HG02678 (cell line): ENCODE measurements at regions not wholly inside any gene's neighbourhood (a gene's known extent, or its start where the extent isn't known, plus 50 kb on each side); places are given as distances from the start of the nearest gene placed in this dataset.
"Not testable (repeated sequence)": the region's sequence is repeated elsewhere in the genome, so short reads cannot be mapped to it uniquely, and the experiment has no call there.

ENCODE experiments used
- ATAC-seq: cut with Tn5 transposase; IDR thresholded peaks from one replicate; pipeline ENCODE4 v1.9.1; 2021; ENCODE audit warnings: mild to moderate bottlenecking, moderate library complexity; ENCODE audit not compliant: unreplicated experiment

DNA sequence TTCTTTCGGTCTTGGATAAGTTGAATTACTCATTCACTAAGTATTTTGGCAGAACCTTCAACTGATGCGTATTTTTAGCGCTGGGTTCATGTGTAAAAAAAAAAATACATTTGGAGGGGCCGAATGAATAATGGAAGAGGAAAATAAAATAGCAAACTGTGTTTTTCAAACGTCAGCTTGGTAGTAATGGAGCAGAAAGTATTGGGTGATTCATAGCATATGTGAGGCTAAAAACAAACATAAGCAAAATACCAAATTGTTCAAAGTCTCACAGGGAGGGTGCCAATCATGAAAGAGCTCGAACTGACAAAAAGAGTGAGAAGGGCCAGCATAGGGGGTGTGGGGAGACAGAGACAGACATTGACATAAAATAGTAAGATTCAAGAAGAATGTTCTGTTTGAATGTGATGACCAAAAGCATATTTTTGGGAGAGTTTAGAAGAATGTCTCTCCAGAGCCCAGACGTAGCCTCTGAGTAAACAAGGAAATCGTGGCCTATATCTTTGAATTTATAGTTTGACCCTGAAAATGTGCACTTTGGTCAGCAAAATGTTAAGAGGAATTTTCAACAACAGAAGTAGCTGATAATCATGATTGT lies 174.9 kb upstream of the HMHB1 start:
- no peak for ATAC-seq

- ATAC-seq: no peak
Measured at GRCh38 chr5:143635888-143636287, 176.1 kb upstream of the HMHB1 start.

DNA sequence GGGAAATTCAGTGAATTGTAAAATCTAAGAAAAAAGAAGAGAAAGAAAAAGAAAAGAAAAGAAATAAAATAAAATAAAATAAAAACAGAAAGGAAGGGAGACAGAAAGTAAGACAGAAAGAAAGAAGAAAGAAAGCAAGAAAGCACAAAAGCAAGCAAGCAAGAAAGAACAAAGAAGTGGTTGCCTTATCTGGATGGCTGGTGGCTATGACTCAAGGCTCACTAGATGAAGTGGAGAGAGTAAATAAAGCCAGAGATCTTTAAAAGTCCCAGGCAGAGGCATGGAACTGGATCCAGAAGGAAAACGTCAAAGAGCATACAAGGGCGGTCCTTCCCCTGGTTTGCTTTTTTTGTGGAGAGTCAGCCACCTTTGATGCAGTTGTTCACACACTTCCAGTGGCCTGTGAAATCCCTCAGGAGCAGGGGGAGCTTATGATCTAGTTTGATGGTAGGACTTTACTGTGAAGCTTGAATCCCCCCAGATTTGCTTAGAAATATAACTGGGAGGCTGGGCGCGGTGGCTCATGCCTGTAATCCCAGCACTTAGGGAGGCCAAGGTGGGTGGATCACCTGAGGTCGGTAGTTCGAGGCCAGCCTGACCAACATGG lies 176.7 kb upstream of the HMHB1 start:
- no peak for ATAC-seq

DNA sequence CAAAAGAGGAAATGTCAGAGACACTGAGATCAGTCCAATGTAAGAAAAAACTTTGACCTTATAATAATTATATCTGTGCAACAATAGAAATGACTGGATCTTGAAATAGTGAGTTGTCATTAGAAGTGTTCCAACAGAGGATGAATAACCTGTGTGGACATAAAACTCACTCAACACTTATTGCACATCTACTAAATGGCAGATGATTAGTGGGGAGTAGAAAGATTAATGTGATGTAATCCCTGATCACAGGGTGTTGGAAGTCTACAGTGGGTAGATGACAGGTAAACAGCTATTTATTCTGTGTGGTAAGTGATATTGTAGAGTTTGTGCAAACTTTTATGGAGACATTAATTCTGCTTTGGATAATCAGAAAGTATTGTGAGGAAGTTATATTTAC lies 177.3 kb upstream of the HMHB1 start:
- no peak for ATAC-seq

DNA sequence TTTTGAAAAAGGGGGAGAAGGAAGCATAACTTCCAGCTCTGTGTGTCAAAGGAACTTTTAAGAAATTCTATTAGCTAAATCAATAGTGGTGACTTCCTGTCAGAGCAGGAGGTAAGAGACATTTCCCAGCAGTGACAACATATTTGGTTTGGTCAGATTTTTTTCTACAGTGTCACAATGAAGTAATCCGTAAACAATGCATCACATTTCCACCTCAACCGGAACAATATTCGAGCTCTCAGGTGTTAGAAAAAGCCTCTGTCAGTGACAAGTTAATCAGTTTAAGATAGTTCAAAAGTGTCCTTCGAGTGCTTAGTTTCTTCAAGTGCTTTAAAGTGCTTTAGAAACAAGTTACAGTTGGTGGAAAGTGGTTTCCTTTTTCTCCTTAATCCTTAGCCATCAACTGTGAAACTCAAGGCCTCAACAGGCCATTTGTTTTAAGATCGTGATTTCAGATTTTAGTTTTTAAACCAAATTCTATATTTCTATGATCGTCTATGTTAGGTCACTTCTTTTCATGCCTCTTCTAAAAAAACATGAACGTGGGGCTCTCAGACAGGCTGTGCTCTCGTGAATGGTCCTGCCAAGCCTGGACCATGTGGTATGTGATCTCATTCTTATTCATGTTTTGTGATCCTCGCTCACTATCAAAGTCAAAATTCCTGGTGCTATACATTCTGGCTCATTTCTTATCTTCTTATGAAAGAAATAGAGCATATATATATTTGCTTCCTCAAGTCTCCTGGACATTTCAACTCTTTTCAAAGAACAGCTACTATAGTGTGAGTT lies 181.9 kb upstream of the HMHB1 start:
- ATAC-seq: no peak

GRCh38 chr5:143625048-143625447 lies 186.9 kb upstream of the HMHB1 start:
- ATAC-seq: not testable (repeated sequence)

GRCh38 chr5:143624465-143624864 lies 187.5 kb upstream of the HMHB1 start:
- no peak for ATAC-seq

DNA sequence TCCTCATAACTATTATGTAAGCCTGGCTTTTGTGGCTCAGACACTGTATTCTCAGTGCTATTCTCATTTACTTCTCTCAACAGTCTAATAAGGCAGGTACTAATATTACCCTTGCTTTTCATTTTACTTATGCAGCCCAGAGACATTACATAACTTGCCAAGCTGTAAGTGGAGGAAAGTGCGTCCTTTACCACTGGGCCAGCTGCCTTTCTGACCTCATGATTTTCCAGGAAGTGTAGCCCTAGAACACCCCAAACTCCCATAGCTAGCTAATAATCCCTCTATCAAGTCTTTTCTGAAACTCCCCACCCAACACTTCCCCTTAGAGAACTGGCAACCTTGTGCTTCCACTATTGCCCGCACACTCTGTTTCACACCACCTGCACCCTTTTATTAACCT lies 192.9 kb upstream of the HMHB1 start:
- ATAC-seq: no peak

DNA sequence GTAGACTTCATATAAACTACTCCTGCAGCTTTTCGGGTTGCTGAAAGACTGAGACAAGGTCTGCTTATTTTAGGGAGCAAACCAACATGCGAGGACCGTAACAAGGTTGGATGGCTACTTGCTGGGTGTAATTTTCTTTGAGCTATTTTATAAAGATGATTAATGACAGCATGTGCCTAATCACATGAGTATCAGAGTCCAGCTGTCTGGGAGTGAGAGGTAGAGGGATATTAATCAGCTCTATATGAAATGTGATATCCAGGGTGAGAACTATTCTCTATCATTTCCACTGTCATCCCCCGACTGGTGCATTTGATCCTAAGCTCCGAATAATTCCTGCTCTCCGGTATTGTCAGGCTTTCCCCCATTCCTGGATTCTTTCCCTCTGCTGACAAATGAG lies 193.8 kb upstream of the HMHB1 start:
- no peak for ATAC-seq

GRCh38 chr5:143614831-143615230 lies 197.1 kb upstream of the HMHB1 start:
- no peak for ATAC-seq

GRCh38 chr5:143613329-143613728 lies 198.6 kb upstream of the HMHB1 start:
- no peak for ATAC-seq

GRCh38 chr5:143610946-143611345 lies 201.0 kb upstream of the HMHB1 start:
- ATAC-seq: no peak

DNA sequence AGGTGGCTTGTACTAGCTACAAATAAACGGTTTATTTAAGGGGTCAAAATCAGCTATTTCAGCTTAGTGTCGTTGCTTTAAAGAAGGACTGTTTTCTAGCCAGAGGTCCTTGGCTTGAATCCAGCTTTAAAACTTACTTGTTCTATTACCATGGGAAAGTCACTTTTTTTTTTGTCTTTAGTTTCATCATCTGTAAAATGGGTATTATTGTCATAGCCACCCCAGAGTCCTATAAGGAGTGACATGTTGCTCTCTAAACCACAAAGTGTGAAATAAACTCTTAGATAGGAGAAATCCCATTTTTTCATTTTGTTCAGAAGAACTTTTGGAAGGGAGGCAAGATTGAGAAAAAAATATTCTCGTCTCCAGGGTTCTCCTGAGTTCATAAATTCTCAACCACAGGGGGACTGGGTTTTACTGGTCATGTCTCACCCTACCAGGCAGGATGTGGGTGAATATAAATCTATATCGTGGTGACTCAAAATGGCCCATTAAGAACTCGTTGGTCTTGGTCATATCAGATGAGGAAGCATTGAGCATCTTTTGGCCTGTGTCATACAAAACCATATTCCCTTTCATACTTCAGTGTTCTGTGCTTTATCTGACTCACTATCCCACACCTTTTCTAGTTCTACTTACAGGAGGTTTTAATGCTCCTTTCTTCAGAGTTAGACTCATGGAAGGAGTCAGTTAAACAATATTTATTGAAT lies 202.7 kb upstream of the NR3C1 start:
- peak; percentile 74 for ATAC-seq

DNA sequence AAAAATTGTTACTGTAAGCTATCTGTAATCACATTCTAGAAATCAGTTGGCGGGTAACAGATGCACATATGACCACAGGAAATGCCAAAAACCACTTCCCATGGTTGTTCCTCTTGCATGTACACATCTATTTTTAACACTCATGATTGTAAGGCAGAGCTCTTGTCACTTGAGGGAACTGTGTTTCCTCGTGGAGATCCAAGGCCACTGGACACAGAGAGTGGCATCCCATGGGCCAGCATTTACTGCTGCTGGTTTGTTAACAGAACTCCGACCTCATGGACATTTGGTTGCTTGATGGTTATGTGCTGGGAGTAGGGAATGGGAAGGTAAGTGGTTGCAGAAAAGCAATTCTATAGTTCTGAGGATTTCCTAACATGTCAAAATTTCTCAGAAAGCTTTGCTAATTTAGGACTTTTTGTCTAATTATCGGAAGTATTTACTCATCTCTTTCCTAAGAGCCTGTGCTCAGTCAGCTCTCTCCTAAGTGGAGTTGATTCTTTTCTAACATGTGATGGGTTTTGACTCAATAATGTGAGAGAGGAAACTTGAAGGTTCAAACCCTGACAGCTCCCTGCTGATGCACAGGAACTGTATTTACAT lies 202.0 kb upstream of the NR3C1 start:
- peak; percentile 74 for ATAC-seq

- no peak for ATAC-seq
Measured at GRCh38 chr5:143601917-143602333, 198.4 kb upstream of the NR3C1 start.

DNA sequence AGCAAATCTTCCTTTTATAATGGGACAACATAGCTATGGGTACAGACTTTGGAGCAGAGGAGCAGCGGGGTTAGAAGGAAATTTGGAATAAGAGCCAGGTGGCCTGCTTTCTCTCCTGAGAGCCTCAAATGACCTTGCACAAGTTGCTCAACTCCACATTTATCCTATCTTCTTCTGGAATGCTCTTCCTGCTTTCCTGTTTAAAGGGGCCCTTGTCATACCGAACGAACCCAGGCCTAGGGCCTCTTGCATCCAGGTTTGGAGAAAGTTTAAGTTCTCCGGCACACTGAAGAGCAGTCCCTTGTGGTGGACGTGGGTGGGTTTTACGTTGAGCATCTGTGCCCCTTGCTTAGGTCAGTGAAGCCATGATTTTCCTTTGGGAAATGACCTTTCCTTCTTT lies 197.9 kb upstream of the NR3C1 start:
- no peak for ATAC-seq

GRCh38 chr5:143600396-143601075 lies 197.1 kb upstream of the NR3C1 start:
- ATAC-seq: no peak

DNA sequence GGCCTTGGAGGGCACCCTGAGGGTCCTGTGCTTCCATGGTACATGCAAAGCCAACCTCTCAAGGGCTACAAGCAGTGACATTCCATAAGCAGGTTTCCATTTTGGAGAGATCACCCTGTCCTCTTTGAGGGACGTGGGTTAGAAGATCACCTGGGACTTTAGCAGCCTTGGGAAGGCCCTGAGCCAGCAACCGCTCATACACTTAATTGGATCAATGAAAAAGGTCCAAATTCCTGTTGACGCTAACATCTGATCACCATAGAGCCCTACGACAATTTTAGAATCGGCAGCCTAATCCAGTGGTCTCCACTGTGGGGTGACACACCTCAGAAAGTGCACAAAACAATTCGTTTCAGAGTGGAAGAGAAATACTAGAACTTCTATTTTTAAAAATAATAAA lies 196.0 kb upstream of the NR3C1 start:
- ATAC-seq: no peak

GRCh38 chr5:143596824-143597223 lies 193.3 kb upstream of the NR3C1 start:
- no peak for ATAC-seq

GRCh38 chr5:143594902-143595818 lies 191.7 kb upstream of the NR3C1 start:
- ATAC-seq: no peak
